H1 (cell line): ENCODE measurements at regions not wholly inside any gene's neighbourhood (a gene's known extent, or its start where the extent isn't known, plus 50 kb on each side); places are given as distances from the start of the nearest gene placed in this dataset.

ENCODE experiments used
- CTCF ChIA-PET: fragments of 300-600 bp; sonication (Branson Sonifier 250); formaldehyde crosslinking; loops from one replicate; lab custom pipeline; 2021; ENCODE audit not compliant: partially characterized antibody; lab: Charles Lee
- POLR2A ChIA-PET: fragments of 300-600 bp; sonication (Branson Sonifier 250); formaldehyde crosslinking; loops from one replicate; lab custom pipeline; 2021; ENCODE audit warnings: inconsistent platforms; ENCODE audit not compliant: partially characterized antibody; lab: Charles Lee
- DNase-seq, 2 experiments: peaks; one replicate each; pipeline versions ENCODE4 v3.0.0 to v3.0.0-alpha.2; 2010 to 2022; ENCODE audit warnings: low spot score in 2 of 2, low read depth in 1 of 2, mixed read lengths in 1 of 2
- FAIRE-seq: peaks from 2 replicates; lab custom pipeline; 2011; peaks lifted over from hg19 to GRCh38; lab: Jason Lieb, UNC
- H2AFZ ChIP-seq: 2 replicates; pipeline ENCODE4 v1.8.1; 2012; ENCODE audit warnings: low read length, inconsistent platforms
- H2AK5ac ChIP-seq: 2 replicates; pipeline ENCODE4 v1.6.1; 2013; ENCODE audit warnings: low read depth, low read length
- H2BK120ac ChIP-seq: replicated peaks from 2 replicates; pipeline ENCODE3; 2013; ENCODE audit warnings: low read depth, low read length, inconsistent platforms
- H2BK12ac ChIP-seq: 2 replicates; pipeline ENCODE4 v1.6.1; 2013; ENCODE audit warnings: low read depth, low read length
- H2BK15ac ChIP-seq: 2 replicates; pipeline ENCODE4 v1.6.1; 2013; ENCODE audit warnings: low read length
- H2BK20ac ChIP-seq: 2 replicates; pipeline ENCODE4 v1.6.1; 2013; ENCODE audit warnings: low read length
- H2BK5ac ChIP-seq: 2 replicates; pipeline ENCODE4 v1.6.1; 2013; ENCODE audit warnings: low read depth, low read length
- H3K14ac ChIP-seq: 2 replicates; pipeline ENCODE4 v1.6.1; 2013; ENCODE audit warnings: inconsistent platforms; ENCODE audit not compliant: insufficient read length
- H3K18ac ChIP-seq: 2 replicates; pipeline ENCODE4 v1.6.1; 2013; ENCODE audit warnings: low read length; ENCODE audit errors: extremely low read depth
- H3K23ac ChIP-seq: 2 replicates; pipeline ENCODE4 v1.6.1; 2013; ENCODE audit warnings: inconsistent platforms; ENCODE audit not compliant: insufficient read length
- H3K23me2 ChIP-seq: 2 replicates; pipeline ENCODE4 v1.6.1; 2013; ENCODE audit warnings: low read depth, low read length
- H3K27ac ChIP-seq: 2 replicates; pipeline ENCODE4 v1.6.1; 2011; ENCODE audit warnings: low read depth, low read length, inconsistent platforms
- H3K27me3 ChIP-seq, 4 experiments: replicated peaks in 1 of 4; 1 replicate in 1 of 4; 2 replicates in 3 of 4; pipeline versions ENCODE4 v1.6.1 to v1.8.1; 2011 to 2013; ENCODE audit warnings: low read length in 3 of 4, mild to moderate bottlenecking in 3 of 4, inconsistent platforms in 2 of 4, mixed read lengths in 2 of 4, moderate library complexity in 1 of 4; ENCODE audit not compliant: control insufficient read depth in 3 of 4, insufficient read depth in 3 of 4; ENCODE audit errors: extremely low read depth in 1 of 4
- H3K36me3 ChIP-seq, 4 experiments: 2 replicates each; pipeline versions ENCODE4 v1.6.1 to v1.8.1; 2011 to 2013; ENCODE audit warnings: mild to moderate bottlenecking in 4 of 4, low read length in 3 of 4, moderate library complexity in 2 of 4, control low read depth in 1 of 4, inconsistent platforms in 1 of 4; ENCODE audit not compliant: insufficient read depth in 4 of 4, control insufficient read depth in 2 of 4
- H3K4ac ChIP-seq: replicated peaks from 2 replicates; pipeline ENCODE3; 2013; ENCODE audit warnings: low read length, low read depth, mixed read lengths, inconsistent platforms; ENCODE audit not compliant: insufficient read length
- H3K4me1 ChIP-seq, 4 experiments: replicated peaks in 1 of 4; 1 replicate in 1 of 4; 2 replicates in 3 of 4; pipeline versions ENCODE4 v1.6.1 to v1.8.1; 2011 to 2013; ENCODE audit warnings: low read length in 3 of 4, inconsistent platforms in 2 of 4, mixed read lengths in 1 of 4; ENCODE audit not compliant: insufficient read depth in 4 of 4, control insufficient read depth in 3 of 4
- H3K4me2 ChIP-seq, 2 experiments: 2 replicates each; pipeline versions ENCODE4 v1.6.1 to v1.8.1; 2011 to 2013; ENCODE audit warnings: low read depth in 2 of 2, low read length in 2 of 2, control low read depth in 1 of 2, inconsistent platforms in 1 of 2, mild to moderate bottlenecking in 1 of 2; ENCODE audit not compliant: insufficient read depth in 1 of 2
- H3K4me3 ChIP-seq, 4 experiments: fragments of 200-600, 300-600 bp in 1 of 4; sonication (generic), shearing (Covaris generic), sonication (Bioruptor Twin) in 1 of 4; 2 replicates each; pipeline versions ENCODE4 v1.5.1 to v1.8.1; 2011 to 2016; ENCODE audit warnings: low read length in 4 of 4, low read depth in 3 of 4, control low read depth in 2 of 4, inconsistent platforms in 2 of 4, mild to moderate bottlenecking in 2 of 4, mixed read lengths in 1 of 4, moderate library complexity in 1 of 4; ENCODE audit not compliant: insufficient read depth in 2 of 4; ENCODE audit errors: extremely low read depth in 1 of 4
- H3K56ac ChIP-seq: replicated peaks from 2 replicates; pipeline ENCODE3; 2013; ENCODE audit warnings: low read depth, mild to moderate bottlenecking, mixed read lengths, low read length, inconsistent platforms; ENCODE audit not compliant: insufficient read length
- H3K79me1 ChIP-seq: 2 replicates; pipeline ENCODE4 v1.6.1; 2013; ENCODE audit warnings: low read depth, low read length, control low read depth
- H3K79me2 ChIP-seq, 2 experiments: 2 replicates each; pipeline versions ENCODE4 v1.6.1 to v1.8.1; 2012 to 2013; ENCODE audit warnings: low read length in 2 of 2, mild to moderate bottlenecking in 2 of 2, inconsistent platforms in 1 of 2; ENCODE audit not compliant: insufficient read depth in 2 of 2, control insufficient read depth in 1 of 2
- H3K9ac ChIP-seq, 4 experiments: replicated peaks in 1 of 4; 1 replicate in 1 of 4; 2 replicates in 3 of 4; pipeline versions ENCODE4 v1.6.1 to v1.8.1; 2011 to 2013; ENCODE audit warnings: low read depth in 3 of 4, low read length in 3 of 4, control low read depth in 2 of 4, mild to moderate bottlenecking in 2 of 4, moderate library complexity in 2 of 4, inconsistent platforms in 1 of 4; ENCODE audit errors: extremely low read depth in 1 of 4
- H3K9me3 ChIP-seq, 2 experiments: 2 replicates each; pipeline versions ENCODE4 v1.6.1 to v1.8.1; 2012 to 2013; ENCODE audit warnings: mild to moderate bottlenecking in 2 of 2, moderate library complexity in 2 of 2, control low read depth in 1 of 2, inconsistent platforms in 1 of 2, low read depth in 1 of 2, low read length in 1 of 2, mixed read lengths in 1 of 2; ENCODE audit not compliant: insufficient read depth in 2 of 2
- H4K20me1 ChIP-seq, 2 experiments: replicated peaks in 1 of 2; 2 replicates each; pipeline versions ENCODE3 to v1.8.1; 2011 to 2013; ENCODE audit warnings: inconsistent platforms in 2 of 2, low read length in 2 of 2, mild to moderate bottlenecking in 1 of 2; ENCODE audit not compliant: insufficient read depth in 2 of 2, control insufficient read depth in 1 of 2
- H4K5ac ChIP-seq: 2 replicates; pipeline ENCODE4 v1.6.1; 2013; ENCODE audit warnings: low read length, low read depth, mixed read lengths, inconsistent platforms; ENCODE audit not compliant: insufficient read length
- H4K8ac ChIP-seq: 2 replicates; pipeline ENCODE4 v1.8.0; 2013; ENCODE audit warnings: mild to moderate bottlenecking, moderate library complexity, low read length, inconsistent platforms; ENCODE audit not compliant: insufficient read depth; ENCODE audit errors: extremely low read depth
- H4K91ac ChIP-seq: replicated peaks from 2 replicates; pipeline ENCODE3; 2013; ENCODE audit warnings: low read length, mixed read lengths, inconsistent platforms; ENCODE audit not compliant: insufficient read length
- GABPA ChIP-seq: IDR thresholded peaks from 2 replicates; pipeline ENCODE4 v1.6.1; 2011; ENCODE audit warnings: mild to moderate bottlenecking, low read length, moderate library complexity, borderline replicate concordance; ENCODE audit not compliant: insufficient read depth
- GTF2F1 ChIP-seq: IDR thresholded peaks from 2 replicates; pipeline ENCODE4 v1.6.1; 2012; ENCODE audit warnings: low read depth, low read length, improper control_type of control experiment, borderline replicate concordance
- RAD21 ChIP-seq, 2 experiments: IDR thresholded peaks in 1 of 2; conservative IDR thresholded peaks in 1 of 2; 2 replicates each; pipeline ENCODE4 v1.6.1; 2011; ENCODE audit warnings: low read depth in 2 of 2, low read length in 2 of 2, improper control_type of control experiment in 1 of 2, inconsistent platforms in 1 of 2, mild to moderate bottlenecking in 1 of 2, moderate library complexity in 1 of 2
- WGBS, 2 experiments: shearing (Covaris generic) in 1 of 2; methylation state at CpG; one replicate each; pipeline versions ENCODE4 v1.1.6 to v1.1.7; 2013 to 2015; ENCODE audit warnings: low lambda C conversion rate in 2 of 2, mixed read lengths in 2 of 2, inconsistent platforms in 1 of 2, low coverage in 1 of 2, missing lambda C conversion rate in 1 of 2; ENCODE audit not compliant: insufficient replicate concordance in 2 of 2, insufficient coverage in 1 of 2, insufficient read length in 1 of 2; ENCODE audit errors: extremely low coverage in 1 of 2, missing lambda C conversion rate in 1 of 2; 5-methylcytosine and 5-hydroxymethylcytosine counted together

DNA sequence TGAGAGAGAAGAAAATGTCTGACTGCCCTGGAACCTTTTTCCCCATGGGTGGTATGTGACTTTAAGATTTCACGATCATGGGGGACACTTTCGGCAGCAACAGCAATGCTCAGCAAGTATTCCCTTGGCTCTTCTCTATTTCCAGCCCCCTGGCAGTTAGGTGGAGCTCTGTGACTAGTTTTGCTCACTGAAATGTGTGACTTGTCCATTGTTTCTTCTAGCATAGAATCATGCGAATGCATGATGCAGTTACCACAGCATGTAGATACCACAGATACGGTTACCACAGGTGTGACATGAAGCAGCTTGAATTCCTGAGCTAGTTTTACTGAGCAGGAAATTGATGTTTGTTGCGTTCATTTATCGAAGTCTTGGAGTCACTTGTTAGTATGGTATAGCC, 1034.5 kb upstream of the EEF2KMT start:
- H2BK15ac ChIP-seq: no peak overlapping the region
- no peak overlapping the region for H3K4me3 ChIP-seq
- no peak overlapping the region for H3K4ac ChIP-seq
- H3K18ac ChIP-seq: no peak overlapping the region
- DNase-seq (no peak), FAIRE-seq (no peak)
- H2BK5ac ChIP-seq: no peak overlapping the region
- H3K79me1 ChIP-seq: no peaks in the 10 kb centered on the region
- no peak overlapping the region for H4K91ac ChIP-seq
- H3K27me3 ChIP-seq: no peaks in the 10 kb centered on the region
- CTCF ChIA-PET: interaction anchor here (0.6 to 3.3 kb wide), 12 partner anchors 8 to 720 kb away, joined by 3 to 21 read pairs (median 4); no protein-coding TSS in a partner anchor
- no peaks in the 10 kb centered on the region for H3K23me2 ChIP-seq
- no peaks in the 10 kb centered on the region for H3K79me2 ChIP-seq
- no peaks in the 10 kb centered on the region for H4K20me1 ChIP-seq
- no peaks in the 10 kb centered on the region for H3K4me1 ChIP-seq
- no peak overlapping the region for H2AK5ac ChIP-seq
- no peak overlapping the region for H2AFZ ChIP-seq
- no peak overlapping the region for H3K56ac ChIP-seq
- H2BK120ac ChIP-seq: no peak overlapping the region
- H3K4me2 ChIP-seq: no peak overlapping the region
- no peak overlapping the region for H3K27ac ChIP-seq
- no peak overlapping the region for H2BK20ac ChIP-seq
- no peaks in the 10 kb centered on the region for H3K9me3 ChIP-seq
- H3K14ac ChIP-seq: no peak overlapping the region
- H4K8ac ChIP-seq: no peak overlapping the region
- 95% methylated on average over 6 of the region's 6 CpGs; no CpG with 5 or more reads in 1 of the 2 experiments for WGBS, 2 experiments
- POLR2A ChIA-PET: interaction anchor here (1.1 kb wide), 1 partner anchor 12 kb away, joined by 3 read pairs; no protein-coding TSS in a partner anchor
- no peak overlapping the region for H4K5ac ChIP-seq
- H3K36me3 ChIP-seq: no peaks in the 10 kb centered on the region
- H3K23ac ChIP-seq: no peak overlapping the region
- TF ChIP-seq GTF2F1 (no peak), RAD21 (IDR thresholded peaks at IDR 0.05 in 1 of 2, conservative IDR thresholded peaks at IDR 0.05 in 1 of 2; ENCODE audit: low read depth in 2 of 2, low read length in 2 of 2) (peak in 1 of 2 experiments; percentile 24; a peak in 1 of 4 replicates), GABPA (no peak)
- H3K9ac ChIP-seq: no peak overlapping the region
- H2BK12ac ChIP-seq: no peak overlapping the region
